HG02678 (cell line): ENCODE measurements at regions not wholly inside any gene's neighbourhood (a gene's known extent, or its start where the extent isn't known, plus 50 kb on each side); places are given as distances from the start of the nearest gene placed in this dataset.

ENCODE experiments used
- ATAC-seq: cut with Tn5 transposase; IDR thresholded peaks from one replicate; pipeline ENCODE4 v1.9.1; 2021; ENCODE audit warnings: mild to moderate bottlenecking, moderate library complexity; ENCODE audit not compliant: unreplicated experiment

GRCh38 chr1:87603626-87604025, 274.9 kb downstream of the LMO4 start:
- no peak for ATAC-seq

- no peak for ATAC-seq
Measured at GRCh38 chr1:87612956-87613355, 284.3 kb downstream of the LMO4 start.

GRCh38 chr1:87615491-87615890, 286.8 kb downstream of the LMO4 start:
- ATAC-seq, result no peak

GRCh38 chr1:87615901-87616300, 287.2 kb downstream of the LMO4 start:
- no peak for ATAC-seq

- no peak for ATAC-seq
Measured at GRCh38 chr1:87620807-87621206, 292.1 kb downstream of the LMO4 start.

GRCh38 chr1:87629673-87630072, 301.0 kb downstream of the LMO4 start:
- no peak for ATAC-seq

- ATAC-seq, result no peak
Measured at GRCh38 chr1:87632232-87632631, 303.6 kb downstream of the LMO4 start.

- no peak for ATAC-seq
Measured at GRCh38 chr1:87636198-87636892, 307.7 kb downstream of the LMO4 start.

- ATAC-seq, result no peak
Measured at GRCh38 chr1:87638636-87639035, 310.0 kb downstream of the LMO4 start.

- ATAC-seq, result no peak
Measured at GRCh38 chr1:87641996-87642395, 313.3 kb downstream of the LMO4 start.

- ATAC-seq, result no peak
Measured at GRCh38 chr1:87642581-87643221, 314.0 kb downstream of the LMO4 start.

- ATAC-seq, result no peak
Measured at GRCh38 chr1:87644033-87644578, 315.4 kb downstream of the LMO4 start.

- ATAC-seq, result no peak
Measured at GRCh38 chr1:87644579-87645190, 316.0 kb downstream of the LMO4 start.

- no peak for ATAC-seq
Measured at GRCh38 chr1:87647430-87648177, 318.9 kb downstream of the LMO4 start.

- ATAC-seq, result no peak
Measured at GRCh38 chr1:87648323-87649119, 319.8 kb downstream of the LMO4 start.

- no peak for ATAC-seq
Measured at GRCh38 chr1:87650306-87650705, 321.6 kb downstream of the LMO4 start.

- no peak for ATAC-seq
Measured at GRCh38 chr1:87652176-87652575, 323.5 kb downstream of the LMO4 start.

- ATAC-seq, result no peak
Measured at GRCh38 chr1:87665151-87665550, 336.5 kb downstream of the LMO4 start.

- ATAC-seq, result no peak
Measured at GRCh38 chr1:87666681-87667080, 338.0 kb downstream of the LMO4 start.

GRCh38 chr1:87669674-87670073, 341.0 kb downstream of the LMO4 start:
- ATAC-seq, result no peak
